NCI-H2081 treated with DMSO at 0.1 percent for 48 hours (cell line): ENCODE measurements at regions not wholly inside any gene's neighbourhood (a gene's known extent, or its start where the extent isn't known, plus 50 kb on each side); places are given as distances from the start of the nearest gene placed in this dataset.
"Not testable (repeated sequence)": the region's sequence is repeated elsewhere in the genome, so short reads cannot be mapped to it uniquely, and the experiment has no call there.

Source experiments
- DNase-seq: peaks from one replicate; lab custom pipeline; 2025; lab: John Stamatoyannopoulos, UW

DNA sequence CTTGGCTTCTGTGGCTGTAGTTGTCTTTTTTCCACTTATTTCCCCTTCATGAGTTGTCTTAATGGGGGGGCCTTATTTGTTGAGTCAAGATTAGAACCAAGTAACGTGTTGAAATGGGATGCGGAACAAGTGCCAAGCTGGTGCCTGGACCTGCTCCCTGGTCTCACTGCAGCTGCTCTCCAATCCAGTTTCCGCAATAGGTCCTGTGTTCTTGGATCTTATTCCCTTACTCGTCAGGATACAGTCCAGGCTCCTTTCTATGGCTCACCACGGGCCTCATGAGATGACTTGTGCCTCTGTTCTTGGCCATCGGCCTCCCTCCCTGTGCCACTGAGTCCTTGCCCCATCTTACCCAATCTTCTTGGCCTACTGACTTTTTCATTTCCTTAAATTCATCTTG, 159.6 kb upstream of the CADM1 start:
- DNase-seq: no peak

- no peak for DNase-seq
Observed at GRCh38 chr11:115660030-115660805, 156.0 kb upstream of the CADM1 start.

- peak; percentile 56 for DNase-seq
Observed at GRCh38 chr11:115659061-115659963, 155.1 kb upstream of the CADM1 start.

- no peak for DNase-seq
Observed at GRCh38 chr11:115657586-115657985, 153.4 kb upstream of the CADM1 start.

DNA sequence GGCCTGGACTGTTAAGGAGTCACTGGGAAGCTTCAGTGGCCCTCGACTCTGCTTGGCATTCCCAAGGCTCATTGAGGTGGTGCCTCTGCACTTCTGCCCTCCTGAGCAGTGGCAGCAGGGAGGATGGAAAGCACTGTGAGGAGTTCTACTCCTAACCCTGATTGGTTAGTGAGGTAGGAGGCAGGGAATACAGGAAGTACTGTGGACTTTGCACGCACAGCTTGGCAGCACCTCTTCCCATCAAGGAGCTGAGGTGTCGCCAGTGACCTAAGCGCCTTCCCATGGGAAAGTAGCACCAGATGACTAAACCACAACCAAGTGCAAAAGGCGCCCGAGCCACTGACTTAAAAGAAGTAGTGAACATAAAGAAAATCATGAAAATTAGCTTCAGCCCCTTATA, 152.5 kb upstream of the CADM1 start:
- no peak for DNase-seq

DNA sequence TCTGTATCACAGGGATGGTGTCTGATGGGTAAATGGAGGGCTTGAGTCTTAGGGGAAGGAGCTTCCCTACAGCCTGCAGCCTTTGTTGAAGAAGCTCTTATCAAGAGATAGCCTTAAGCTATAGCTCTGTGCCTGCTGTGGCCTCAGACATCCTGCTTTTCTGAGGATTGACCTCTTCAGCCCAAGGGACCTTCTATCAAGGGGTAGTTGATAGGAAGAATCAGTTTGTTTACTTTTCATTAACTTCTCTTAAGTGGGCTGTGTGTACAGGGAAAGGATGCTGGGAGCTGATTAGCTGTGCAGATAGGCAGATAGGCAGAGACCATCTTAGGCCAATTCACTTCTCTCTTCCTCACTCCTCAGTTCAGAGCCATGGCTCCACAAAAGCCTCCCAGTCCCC, 151.8 kb upstream of the CADM1 start:
- DNase-seq: no peak

GRCh38 chr11:115654792-115655191, 150.6 kb upstream of the CADM1 start:
- DNase-seq: no peak

GRCh38 chr11:115653926-115654325, 149.7 kb upstream of the CADM1 start:
- DNase-seq: no peak

DNA sequence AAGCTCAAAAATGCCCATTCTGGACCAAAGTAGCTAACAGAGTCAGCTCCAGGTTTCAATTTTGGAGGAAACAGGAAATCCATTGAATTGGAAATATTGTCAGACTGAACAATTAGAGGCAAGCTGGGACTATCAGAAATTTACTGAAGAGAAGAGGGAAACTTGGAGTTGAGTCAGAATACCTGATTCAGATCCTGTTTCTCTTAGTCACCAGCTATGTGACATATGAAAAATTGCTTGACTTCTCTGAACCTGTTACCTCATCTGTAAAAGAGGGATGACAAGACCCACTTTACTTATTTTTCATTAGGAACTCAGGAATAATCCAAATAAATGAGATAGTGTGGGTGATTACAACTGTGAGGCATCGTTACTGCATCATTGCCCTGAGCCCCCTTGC, 148.9 kb upstream of the CADM1 start:
- no peak for DNase-seq

- no peak for DNase-seq
Observed at GRCh38 chr11:115652496-115652895, 148.3 kb upstream of the CADM1 start.

DNA sequence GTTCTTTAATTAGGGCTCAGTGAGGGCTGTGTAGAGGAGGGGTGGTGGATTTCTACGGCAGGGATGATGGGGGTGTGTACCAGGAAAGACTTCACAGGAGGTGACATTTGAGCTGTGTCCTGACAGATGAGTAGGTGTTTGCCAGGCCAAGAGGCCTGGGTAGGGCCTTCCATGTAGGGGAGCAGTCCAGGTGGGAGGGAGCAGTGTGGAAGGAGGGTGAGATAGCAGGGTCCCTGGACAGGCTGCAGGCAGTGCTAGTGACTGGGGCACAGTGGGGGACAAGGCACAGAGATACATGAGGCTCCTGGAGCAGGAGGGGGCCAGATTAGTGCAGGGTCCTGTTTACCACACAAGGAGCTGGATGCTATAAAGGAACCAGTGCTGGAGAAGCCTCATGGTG, 147.9 kb upstream of the CADM1 start:
- DNase-seq: no peak

DNA sequence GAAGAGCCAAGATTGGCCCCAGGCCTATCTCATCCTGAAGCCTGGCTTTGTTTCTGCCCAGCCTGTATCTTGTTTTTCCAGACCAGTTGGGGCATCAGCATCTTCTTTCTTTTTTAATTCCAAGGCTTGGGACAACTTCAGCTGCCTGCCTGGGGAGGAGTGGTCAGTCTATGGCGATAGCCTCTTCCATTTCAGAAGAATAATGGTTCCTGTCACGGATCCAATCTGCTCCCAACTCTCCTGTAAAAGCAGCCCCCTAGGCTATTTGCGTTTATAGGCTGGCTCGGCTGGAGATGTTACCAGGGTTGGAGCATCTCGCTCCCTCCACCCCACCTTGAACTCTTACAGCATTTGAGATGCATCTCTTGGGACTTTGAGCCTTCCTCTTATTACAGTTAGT, 145.2 kb upstream of the CADM1 start:
- DNase-seq: no peak

DNA sequence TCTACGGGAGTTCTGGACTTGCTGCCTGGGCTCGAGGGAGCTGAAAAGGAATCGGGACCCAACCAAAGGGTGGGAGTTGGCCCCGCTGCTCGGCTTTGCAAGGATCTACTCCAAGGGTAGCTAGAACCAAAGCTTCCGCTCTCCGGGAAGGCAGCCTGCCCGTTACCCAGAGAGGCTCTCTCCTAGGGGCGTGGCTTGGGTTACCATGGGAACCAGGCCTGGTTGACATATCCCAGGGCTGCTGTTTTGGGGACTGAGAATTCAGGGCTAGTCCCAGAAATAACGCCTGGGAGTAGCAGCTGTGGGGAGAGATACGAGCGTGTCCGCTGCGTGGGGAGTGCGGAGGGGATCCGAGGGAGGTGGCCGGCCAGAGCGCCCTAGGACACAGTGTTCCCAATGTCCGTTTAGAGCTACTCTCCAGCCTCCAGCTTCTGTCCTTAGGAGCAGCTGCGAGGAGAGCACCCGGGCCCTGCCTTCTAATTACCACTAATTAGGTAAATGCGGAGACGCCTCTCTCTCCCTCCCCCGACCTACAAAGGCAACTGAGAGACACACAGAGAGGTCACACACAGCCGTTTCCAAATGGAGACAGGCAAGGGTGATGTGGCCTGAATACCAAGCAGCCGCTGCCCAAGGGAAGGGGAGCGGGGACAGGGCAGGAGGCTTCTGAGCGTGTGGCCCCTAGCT, 141.6 kb upstream of the CADM1 start:
- DNase-seq: no peak

DNA sequence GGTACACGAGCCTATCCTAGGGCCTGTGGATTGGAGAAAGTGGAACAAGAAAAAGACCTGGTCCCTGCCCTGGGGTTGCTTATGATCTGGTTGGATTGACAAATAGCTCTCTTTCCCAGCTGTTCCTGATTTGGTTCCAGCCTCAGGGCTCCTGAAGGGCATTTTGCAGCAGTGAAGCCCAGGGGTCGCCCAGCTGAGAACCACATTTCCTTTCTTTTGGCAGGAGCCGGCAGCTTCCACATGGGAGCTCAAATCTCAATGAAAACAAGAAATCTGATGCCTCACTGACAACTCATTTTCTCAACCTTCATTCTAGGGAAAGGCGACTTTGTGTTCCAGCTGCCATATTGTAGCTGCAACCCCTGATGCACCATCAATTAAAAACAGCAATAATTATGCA, 140.6 kb upstream of the CADM1 start:
- no peak for DNase-seq

DNA sequence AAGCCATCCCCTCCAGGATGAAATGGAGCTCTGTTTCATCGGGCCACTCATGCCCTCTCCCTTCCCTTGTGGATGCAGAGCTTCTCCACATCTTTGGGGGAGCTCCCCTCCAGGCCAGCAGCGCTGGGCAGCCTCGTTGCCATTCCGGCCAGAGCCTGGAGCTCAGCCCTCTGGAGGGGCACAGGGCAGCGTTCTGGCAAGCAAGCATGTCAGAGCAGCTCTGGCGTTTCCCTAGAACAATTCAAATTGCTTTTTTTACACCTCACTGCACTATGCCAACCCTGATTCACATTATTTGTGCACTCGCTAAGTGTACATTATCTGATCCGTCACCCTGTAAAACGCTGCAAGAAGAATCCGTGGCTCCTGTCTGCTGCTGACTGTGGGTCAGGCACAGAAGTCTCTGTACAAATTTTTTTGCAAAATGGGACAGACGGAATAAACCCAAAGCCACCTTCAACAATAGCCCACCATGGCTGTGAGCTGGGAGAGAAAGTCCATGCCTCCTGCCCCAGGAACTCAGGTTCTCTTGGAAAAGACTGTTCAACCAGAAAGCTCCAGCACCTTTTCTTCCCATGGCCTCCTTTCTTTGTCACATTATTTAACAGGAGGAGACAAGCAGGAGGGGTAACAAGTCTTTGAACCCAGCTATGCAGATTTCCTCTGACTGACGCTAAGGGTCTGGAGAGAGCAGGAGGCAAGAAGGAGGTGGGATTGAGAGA, 139.5 kb upstream of the CADM1 start:
- DNase-seq: no peak

DNA sequence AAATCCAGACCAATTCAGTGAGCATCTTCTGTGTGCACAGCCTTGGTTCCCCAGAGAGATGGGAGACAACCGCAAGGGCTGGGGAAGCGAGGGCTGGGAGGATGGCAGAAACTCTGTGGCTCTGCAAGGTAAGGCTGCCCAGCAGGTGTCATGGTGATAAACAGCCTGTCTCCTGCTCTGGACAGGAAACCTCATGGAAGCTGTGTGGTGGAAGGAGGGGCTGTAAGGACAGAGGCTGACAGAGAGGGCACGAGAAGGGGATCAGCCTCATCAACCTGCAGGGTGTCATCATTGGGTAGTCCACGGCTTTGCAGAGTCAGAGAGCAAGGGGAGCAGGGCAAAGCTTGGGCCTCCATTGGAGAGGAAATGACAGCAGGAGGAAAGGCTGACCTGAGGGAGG, 138.4 kb upstream of the CADM1 start:
- no peak for DNase-seq

GRCh38 chr11:115637599-115638241, 133.5 kb upstream of the CADM1 start:
- no peak for DNase-seq

DNA sequence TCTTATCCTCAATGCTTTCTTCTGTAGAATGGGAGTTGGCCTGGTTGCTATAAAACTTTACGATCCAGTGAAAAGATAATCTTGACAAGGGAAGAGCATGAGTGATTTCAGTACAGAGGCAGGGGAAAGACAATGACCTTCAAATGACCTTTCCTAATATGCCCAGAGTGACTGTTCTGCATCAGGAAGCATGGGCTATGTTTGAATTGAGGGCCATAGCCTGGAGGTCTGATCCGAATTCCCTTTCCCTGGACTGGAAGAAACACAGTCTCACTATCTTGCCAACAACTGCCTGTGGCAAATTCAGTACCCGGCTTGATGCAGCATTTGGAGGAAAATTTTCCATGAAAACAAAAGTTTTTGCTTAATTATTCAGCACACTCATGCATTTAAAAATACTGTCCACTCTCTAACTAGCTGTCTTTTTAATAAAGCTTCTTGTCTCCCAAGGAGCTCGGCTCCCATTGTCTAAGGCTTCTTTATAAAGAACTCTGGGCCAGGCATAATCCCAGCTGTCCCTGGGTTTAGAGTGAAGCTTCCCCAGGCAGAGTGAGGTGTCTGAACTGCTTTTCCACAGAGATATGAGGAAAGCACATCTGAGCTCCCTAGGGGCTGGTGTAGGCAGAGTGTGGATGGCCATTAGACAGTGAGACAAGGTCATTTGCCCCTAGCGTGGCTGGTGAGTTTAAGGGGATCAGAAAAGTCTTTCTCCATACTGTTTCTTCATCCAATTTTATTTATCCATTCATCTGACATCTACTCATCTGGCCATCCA, 132.7 kb upstream of the CADM1 start:
- DNase-seq: no peak

DNA sequence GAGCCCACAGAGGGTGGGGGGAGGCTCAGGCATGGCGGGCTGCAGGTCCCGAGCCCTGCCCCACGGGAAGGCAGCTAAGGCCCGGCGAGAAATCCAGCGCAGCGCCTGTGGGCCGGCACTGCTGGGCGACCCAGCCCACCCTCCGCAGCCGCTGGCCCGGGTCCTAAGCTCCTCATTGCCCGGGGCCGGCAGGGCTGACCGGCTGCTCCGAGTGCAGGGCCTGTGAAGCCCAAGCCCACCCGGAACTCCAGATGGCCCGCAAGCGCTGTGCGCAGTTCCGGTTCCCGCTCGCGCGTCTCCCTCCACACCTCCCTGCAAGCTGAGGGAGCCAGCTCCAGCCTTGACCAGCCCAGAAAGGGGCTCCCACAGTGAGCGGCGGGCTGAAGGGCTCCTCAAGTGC, 129.8 kb upstream of the CADM1 start:
- DNase-seq: not testable (repeated sequence)

- no peak for DNase-seq
Observed at GRCh38 chr11:115632061-115632460, 127.8 kb upstream of the CADM1 start.

GRCh38 chr11:115631609-115632008, 127.4 kb upstream of the CADM1 start:
- DNase-seq: no peak
